Neural crest cell (in vitro differentiated cells): ENCODE measurements at regions not wholly inside any gene's neighbourhood (a gene's known extent, or its start where the extent isn't known, plus 50 kb on each side); places are given as distances from the start of the nearest gene placed in this dataset.
"Not testable (repeated sequence)": the region's sequence is repeated elsewhere in the genome, so short reads cannot be mapped to it uniquely, and the experiment has no call there.

Source experiments
- DNase-seq: peaks from one replicate; pipeline ENCODE4 v3.0.0; 2021; ENCODE audit warnings: low read depth, mixed read lengths, low spot score
- H3K27ac Mint-ChIP-seq: one replicate; pipeline ENCODE4 v1.8.0; 2021; ENCODE audit warnings: mild to moderate bottlenecking, mixed read lengths; ENCODE audit not compliant: unreplicated experiment
- H3K27me3 Mint-ChIP-seq: 2 replicates; pipeline ENCODE4 v1.8.0; 2021; ENCODE audit warnings: low read depth, mild to moderate bottlenecking, mixed read lengths
- H3K36me3 Mint-ChIP-seq: 2 replicates; pipeline ENCODE4 v1.8.0; 2021; ENCODE audit warnings: low read depth, mild to moderate bottlenecking, mixed read lengths
- H3K4me1 Mint-ChIP-seq: 2 replicates; pipeline ENCODE4 v1.8.0; 2021; ENCODE audit warnings: mixed read lengths
- H3K4me3 Mint-ChIP-seq: one replicate; pipeline ENCODE4 v1.8.0; 2021; ENCODE audit warnings: mild to moderate bottlenecking, mixed read lengths
- H3K9me3 Mint-ChIP-seq: 2 replicates; pipeline ENCODE4 v1.8.0; 2021; ENCODE audit warnings: mixed read lengths
- CTCF ChIP-seq: fragments of 200-600 bp; sonication (generic); conservative IDR thresholded peaks from 2 replicates; pipeline ENCODE4 v1.5.0; 2021; ENCODE audit warnings: antibody characterized with exemption, mild to moderate bottlenecking

- H3K36me3 Mint-ChIP-seq = peaks cover 17% of the 10 kb centered on the region
- no peaks in the 10 kb centered on the region for H3K27me3 Mint-ChIP-seq
- no peak overlapping the region for H3K27ac Mint-ChIP-seq
- no peak for TF ChIP-seq CTCF
- peaks cover 28% of the 10 kb centered on the region for H3K4me1 Mint-ChIP-seq
- no peak for DNase-seq
- peaks cover 12% of the 10 kb centered on the region for H3K9me3 Mint-ChIP-seq
- no peak overlapping the region for H3K4me3 Mint-ChIP-seq
Measured at GRCh38 chr6:144665932-144666450, 380.9 kb downstream of the UTRN start.

- H3K4me3 Mint-ChIP-seq = no peak overlapping the region
Measured at GRCh38 chr6:144666781-144667180, 381.6 kb downstream of the UTRN start.

GRCh38 chr6:144667532-144668503 is 382.7 kb downstream of the UTRN start:
- TF ChIP-seq CTCF = no peak
- no peaks in the 10 kb centered on the region for H3K27me3 Mint-ChIP-seq
- H3K36me3 Mint-ChIP-seq = peaks cover 33% of the 10 kb centered on the region
- H3K27ac Mint-ChIP-seq = no peak overlapping the region
- no peak for DNase-seq
- H3K9me3 Mint-ChIP-seq = peaks cover 23% of the 10 kb centered on the region
- peaks cover 14% of the 10 kb centered on the region for H3K4me1 Mint-ChIP-seq
- no peak overlapping the region for H3K4me3 Mint-ChIP-seq

More at GRCh38 chr6:144666781-144667180, 381.6 kb downstream of the UTRN start:
- Mint-ChIP-seq H3K36me3 (peaks cover 24% of the 10 kb centered on the region), H3K4me1 (peaks cover 22% of the 10 kb centered on the region), H3K27me3 (no peaks in the 10 kb centered on the region), H3K27ac (no peak overlapping the region), H3K9me3 (peaks cover 15% of the 10 kb centered on the region)
- TF ChIP-seq CTCF = no peak
- DNase-seq = no peak

GRCh38 chr6:144670259-144670658 is 385.1 kb downstream of the UTRN start:
- Mint-ChIP-seq H3K36me3 (peaks cover 46% of the 10 kb centered on the region), H3K9me3 (peaks cover 30% of the 10 kb centered on the region)
- not testable (repeated sequence) for H3K27ac Mint-ChIP-seq, H3K27me3 Mint-ChIP-seq, H3K4me3 Mint-ChIP-seq, H3K4me1 Mint-ChIP-seq, DNase-seq

GRCh38 chr6:144673807-144674206 is 388.7 kb downstream of the UTRN start:
- no peak overlapping the region for H3K4me3 Mint-ChIP-seq
- H3K4me1 Mint-ChIP-seq = no peaks in the 10 kb centered on the region
- TF ChIP-seq CTCF = no peak
- peaks cover 50% of the 10 kb centered on the region for H3K36me3 Mint-ChIP-seq
- no peak for DNase-seq
- H3K27me3 Mint-ChIP-seq = no peaks in the 10 kb centered on the region
- H3K27ac Mint-ChIP-seq = no peak overlapping the region
- H3K9me3 Mint-ChIP-seq = peaks cover 30% of the 10 kb centered on the region
